Loucy (cell line): ENCODE measurements at regions not wholly inside any gene's neighbourhood (a gene's known extent, or its start where the extent isn't known, plus 50 kb on each side); places are given as distances from the start of the nearest gene placed in this dataset.

Experiments
- H2AFZ ChIP-seq: fragments of 200-600 bp; sonication (generic); 2 replicates; pipeline ENCODE4 v1.6.0; 2016; ENCODE audit warnings: antibody characterized with exemption, mild to moderate bottlenecking, low read length, moderate library complexity
- H3F3A ChIP-seq: fragments of 200-600 bp; 2 replicates; pipeline ENCODE4 v1.6.0; 2016; ENCODE audit warnings: antibody characterized with exemption, low read depth, mild to moderate bottlenecking
- H3K27me3 ChIP-seq: fragments of 200-600 bp; sonication (generic); 2 replicates; pipeline ENCODE4 v1.6.1; 2014; ENCODE audit warnings: low read length, mild to moderate bottlenecking; ENCODE audit not compliant: insufficient read depth, poor library complexity, severe bottlenecking
- H3K36me3 ChIP-seq: fragments of 200-600 bp; sonication (generic); 2 replicates; pipeline ENCODE4 v1.6.1; 2016; ENCODE audit warnings: low read length; ENCODE audit not compliant: insufficient read depth
- H3K4me1 ChIP-seq: fragments of 200-600 bp; sonication (generic); 2 replicates; pipeline ENCODE4 v1.5.1; 2014; ENCODE audit warnings: low read length, mild to moderate bottlenecking; ENCODE audit not compliant: insufficient read depth, poor library complexity, severe bottlenecking
- H3K4me2 ChIP-seq: fragments of 200-600 bp; sonication (generic); 2 replicates; pipeline ENCODE4 v1.6.0; 2014; ENCODE audit warnings: antibody characterized with exemption, low read length, low read depth, mild to moderate bottlenecking; ENCODE audit not compliant: poor library complexity, severe bottlenecking
- H3K4me3 ChIP-seq: fragments of 200-600 bp; sonication (generic); 2 replicates; pipeline ENCODE4 v1.5.1; 2014; ENCODE audit warnings: low read length, mild to moderate bottlenecking, mixed read lengths; ENCODE audit not compliant: poor library complexity, severe bottlenecking
- H3K79me2 ChIP-seq: fragments of 200-600 bp; sonication (generic); 2 replicates; pipeline ENCODE4 v1.6.1; 2014; ENCODE audit warnings: low read length; ENCODE audit not compliant: insufficient read depth
- H3K9ac ChIP-seq: fragments of 200-600 bp; sonication (generic); 2 replicates; pipeline ENCODE4 v1.6.0; 2014; ENCODE audit warnings: mild to moderate bottlenecking, low read depth, low read length, moderate library complexity; ENCODE audit not compliant: poor library complexity, severe bottlenecking
- H3K9me2 ChIP-seq: fragments of 200-600 bp; sonication (generic); replicated peaks from 2 replicates; pipeline ENCODE4 v1.6.1; 2016; ENCODE audit warnings: low read depth, low read length, mixed read lengths
- H3K9me3 ChIP-seq: fragments of 200-600 bp; sonication (generic); 2 replicates; pipeline ENCODE4 v1.6.1; 2014; ENCODE audit warnings: mild to moderate bottlenecking, antibody characterized with exemption, low read length, low read depth; ENCODE audit not compliant: insufficient read depth
- H4K20me1 ChIP-seq: fragments of 200-600 bp; sonication (generic); 2 replicates; pipeline ENCODE4 v1.6.0; 2014; ENCODE audit warnings: antibody characterized with exemption, low read length, mild to moderate bottlenecking; ENCODE audit not compliant: insufficient read depth, poor library complexity, severe bottlenecking
- EZH2phosphoT487 ChIP-seq: fragments of 200-600 bp; IDR thresholded peaks from 2 replicates; pipeline ENCODE4 v1.6.1; 2018; ENCODE audit warnings: antibody characterized with exemption, mild to moderate bottlenecking, moderate library complexity, borderline replicate concordance
- TF ChIP-seq, protein P1 (sequence below): fragments of 200-600 bp; sonication (generic); conservative IDR thresholded peaks from 2 replicates; pipeline ENCODE4 v1.5.1; 2014; ENCODE audit warnings: mild to moderate bottlenecking, antibody characterized with exemption, low read length

DNA sequence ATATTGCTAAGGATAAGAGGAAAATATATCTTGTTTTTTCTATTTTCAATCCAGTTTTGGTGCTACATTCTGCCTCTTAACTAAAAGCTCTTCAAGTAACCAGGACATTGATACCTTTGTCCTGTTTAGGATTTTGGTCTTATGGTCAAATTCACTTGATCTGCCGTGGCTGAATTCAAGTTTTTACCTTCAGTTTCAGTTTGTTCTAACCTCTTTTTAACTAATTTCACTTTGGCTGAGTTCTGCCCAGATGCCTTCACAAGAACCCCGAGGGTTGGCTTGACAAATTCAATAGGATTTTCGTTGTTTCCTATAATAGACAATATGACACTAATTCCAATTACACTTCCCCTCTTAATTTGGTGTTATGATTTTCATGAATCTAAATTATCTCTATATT, 84.5 kb upstream of the C1orf21 start:
- H3K9me2 ChIP-seq = no peaks in the 10 kb centered on the region
- H4K20me1 ChIP-seq = no peaks in the 10 kb centered on the region
- TF ChIP-seq, protein P1, sequence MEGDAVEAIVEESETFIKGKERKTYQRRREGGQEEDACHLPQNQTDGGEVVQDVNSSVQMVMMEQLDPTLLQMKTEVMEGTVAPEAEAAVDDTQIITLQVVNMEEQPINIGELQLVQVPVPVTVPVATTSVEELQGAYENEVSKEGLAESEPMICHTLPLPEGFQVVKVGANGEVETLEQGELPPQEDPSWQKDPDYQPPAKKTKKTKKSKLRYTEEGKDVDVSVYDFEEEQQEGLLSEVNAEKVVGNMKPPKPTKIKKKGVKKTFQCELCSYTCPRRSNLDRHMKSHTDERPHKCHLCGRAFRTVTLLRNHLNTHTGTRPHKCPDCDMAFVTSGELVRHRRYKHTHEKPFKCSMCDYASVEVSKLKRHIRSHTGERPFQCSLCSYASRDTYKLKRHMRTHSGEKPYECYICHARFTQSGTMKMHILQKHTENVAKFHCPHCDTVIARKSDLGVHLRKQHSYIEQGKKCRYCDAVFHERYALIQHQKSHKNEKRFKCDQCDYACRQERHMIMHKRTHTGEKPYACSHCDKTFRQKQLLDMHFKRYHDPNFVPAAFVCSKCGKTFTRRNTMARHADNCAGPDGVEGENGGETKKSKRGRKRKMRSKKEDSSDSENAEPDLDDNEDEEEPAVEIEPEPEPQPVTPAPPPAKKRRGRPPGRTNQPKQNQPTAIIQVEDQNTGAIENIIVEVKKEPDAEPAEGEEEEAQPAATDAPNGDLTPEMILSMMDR = no peak
- no peak overlapping the region for H3K4me3 ChIP-seq
- no peak overlapping the region for H3K9ac ChIP-seq
- H2AFZ ChIP-seq = no peak overlapping the region
- H3K27me3 ChIP-seq = no peaks in the 10 kb centered on the region
- no peaks in the 10 kb centered on the region for H3F3A ChIP-seq
- no peaks in the 10 kb centered on the region for H3K9me3 ChIP-seq
- H3K4me2 ChIP-seq = no peak overlapping the region
- no peaks in the 10 kb centered on the region for H3K4me1 ChIP-seq
- no peaks in the 10 kb centered on the region for H3K79me2 ChIP-seq
- H3K36me3 ChIP-seq = no peaks in the 10 kb centered on the region

DNA sequence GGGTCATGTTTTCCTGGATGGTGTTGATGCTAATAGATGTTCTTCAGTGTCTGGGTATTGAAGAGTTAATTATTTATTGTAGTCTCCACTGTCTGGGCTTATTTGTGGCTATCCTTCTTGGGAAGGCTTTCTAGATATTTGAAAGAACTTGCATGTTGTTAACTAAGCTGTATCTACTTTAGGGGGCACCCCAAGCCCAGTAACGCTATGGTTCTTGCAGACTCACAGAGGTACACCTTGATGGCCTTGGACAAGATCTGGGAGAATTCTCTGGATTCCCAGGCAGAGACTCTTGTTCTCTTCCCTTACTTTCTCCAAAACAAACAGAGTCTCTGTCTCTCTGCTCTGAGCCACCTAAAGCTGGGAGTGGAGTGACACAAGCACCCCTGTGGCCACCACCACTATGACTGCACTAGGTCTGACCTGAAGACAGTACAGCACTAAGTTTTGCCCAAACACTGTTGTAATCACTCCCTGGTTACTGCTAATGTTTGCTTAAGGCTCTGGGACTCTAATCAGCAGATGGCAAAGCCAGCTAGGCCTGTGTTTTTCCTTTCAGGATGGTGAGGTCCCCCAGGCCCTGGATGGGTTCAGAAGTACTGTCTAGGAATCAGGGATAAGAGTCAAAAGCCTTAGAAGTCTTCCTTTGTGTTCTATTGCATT, 76.5 kb upstream of the C1orf21 start:
- H3F3A ChIP-seq = no peaks in the 10 kb centered on the region
- H4K20me1 ChIP-seq = no peaks in the 10 kb centered on the region
- H3K9me2 ChIP-seq = no peaks in the 10 kb centered on the region
- no peaks in the 10 kb centered on the region for H3K36me3 ChIP-seq
- TF ChIP-seq, protein P1 = no peak
- no peak for TF ChIP-seq EZH2phosphoT487
- H3K4me1 ChIP-seq = no peaks in the 10 kb centered on the region
- no peak overlapping the region for H3K4me2 ChIP-seq
- no peak overlapping the region for H2AFZ ChIP-seq
- H3K79me2 ChIP-seq = no peaks in the 10 kb centered on the region
- no peaks in the 10 kb centered on the region for H3K27me3 ChIP-seq
- H3K4me3 ChIP-seq = no peak overlapping the region
- H3K9ac ChIP-seq = no peak overlapping the region
- no peaks in the 10 kb centered on the region for H3K9me3 ChIP-seq

DNA sequence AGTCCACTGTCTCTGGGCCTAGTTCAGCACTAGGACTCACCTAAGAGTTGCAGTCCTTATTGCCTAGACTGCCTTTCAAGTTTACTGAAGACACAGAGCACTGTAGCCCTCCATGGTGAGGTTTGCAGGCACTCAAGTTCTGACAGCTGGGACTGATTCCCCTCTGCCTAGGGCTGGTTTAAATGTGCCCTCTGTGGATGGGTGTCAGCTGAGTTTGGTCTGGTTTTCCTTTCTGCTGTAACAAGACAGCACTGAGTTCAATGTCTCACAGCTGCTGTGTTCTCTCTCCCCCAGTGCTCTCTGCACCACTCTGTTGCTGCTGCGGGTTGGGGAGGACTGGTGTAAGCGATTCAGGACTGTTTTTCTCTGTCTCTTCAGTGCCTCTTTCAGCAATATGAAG, 75.2 kb upstream of the C1orf21 start:
- H3K4me3 ChIP-seq = no peak overlapping the region
- no peak overlapping the region for H3K9ac ChIP-seq
- no peaks in the 10 kb centered on the region for H3K36me3 ChIP-seq
- H2AFZ ChIP-seq = no peak overlapping the region
- H3K4me1 ChIP-seq = no peaks in the 10 kb centered on the region
- H4K20me1 ChIP-seq = no peaks in the 10 kb centered on the region
- H3F3A ChIP-seq = no peaks in the 10 kb centered on the region
- H3K79me2 ChIP-seq = no peaks in the 10 kb centered on the region
- no peak overlapping the region for H3K4me2 ChIP-seq
- no peaks in the 10 kb centered on the region for H3K9me2 ChIP-seq
- no peaks in the 10 kb centered on the region for H3K27me3 ChIP-seq
- no peaks in the 10 kb centered on the region for H3K9me3 ChIP-seq
- no peak for TF ChIP-seq EZH2phosphoT487
- TF ChIP-seq, protein P1 = no peak
